SJSA1 (cell line): ENCODE measurements at regions not wholly inside any gene's neighbourhood (a gene's known extent, or its start where the extent isn't known, plus 50 kb on each side); places are given as distances from the start of the nearest gene placed in this dataset.
"Not testable (repeated sequence)": the region's sequence is repeated elsewhere in the genome, so short reads cannot be mapped to it uniquely, and the experiment has no call there.

Source experiments
- DNase-seq, 2 experiments: peaks; one replicate each; pipeline ENCODE4 v3.0.0-alpha.2; 2015 to 2020; ENCODE audit warnings: low spot score in 2 of 2, low read depth in 1 of 2
- H3K27ac ChIP-seq: fragments of 250-450 bp; sonication (Bioruptor Pico); 2 replicates; pipeline ENCODE4 v1.5.1; 2020; ENCODE audit warnings: mild to moderate bottlenecking, moderate library complexity
- H3K27me3 ChIP-seq: fragments of 250-450 bp; sonication (Bioruptor Pico); replicated peaks from 2 replicates; pipeline ENCODE4 v1.5.1; 2020; ENCODE audit warnings: mild to moderate bottlenecking, moderate library complexity
- H3K36me3 ChIP-seq: fragments of 250-450 bp; sonication (Bioruptor Pico); 2 replicates; pipeline ENCODE4 v1.5.1; 2020; ENCODE audit warnings: mild to moderate bottlenecking
- H3K4me1 ChIP-seq: fragments of 250-450 bp; sonication (Bioruptor Pico); replicated peaks from 2 replicates; pipeline ENCODE4 v1.6.1; 2021; ENCODE audit warnings: mild to moderate bottlenecking
- H3K4me3 ChIP-seq: fragments of 250-450 bp; sonication (Bioruptor Pico); 2 replicates; pipeline ENCODE4 v1.5.1; 2020; ENCODE audit warnings: mild to moderate bottlenecking
- H3K9me3 ChIP-seq: fragments of 250-450 bp; sonication (Bioruptor Pico); replicated peaks from 2 replicates; pipeline ENCODE4 v1.5.1; 2020; ENCODE audit warnings: mild to moderate bottlenecking

GRCh38 chr17:22356603-22357002, 664.3 kb downstream of the KCNJ18 start:
- not testable (repeated sequence) for H3K27me3 ChIP-seq, H3K4me1 ChIP-seq, H3K36me3 ChIP-seq, DNase-seq, H3K27ac ChIP-seq, H3K4me3 ChIP-seq, H3K9me3 ChIP-seq

- not testable (repeated sequence) for H3K27ac ChIP-seq, H3K27me3 ChIP-seq, DNase-seq
These were observed 678.7 kb downstream of the KCNJ18 start for GRCh38 chr17:22370988-22371387.

GRCh38 chr17:22373911-22374310, 681.6 kb downstream of the KCNJ18 start:
- Histone ChIP-seq H3K4me1 (no peaks in the 10 kb centered on the region), H3K27ac (no peak overlapping the region), H3K9me3 (no peaks in the 10 kb centered on the region), H3K27me3 (no peaks in the 10 kb centered on the region), H3K4me3 (no peak overlapping the region), H3K36me3 (no peaks in the 10 kb centered on the region)
- DNase-seq: no peak

More at GRCh38 chr17:22370988-22371387, 678.7 kb downstream of the KCNJ18 start:
- H3K4me1 ChIP-seq, H3K36me3 ChIP-seq, H3K9me3 ChIP-seq, H3K4me3 ChIP-seq: not testable (repeated sequence)

- H3K36me3 ChIP-seq: no peaks in the 10 kb centered on the region
- H3K27me3 ChIP-seq: no peaks in the 10 kb centered on the region
- H3K4me3 ChIP-seq: no peak overlapping the region
- DNase-seq: no peak
- H3K27ac ChIP-seq: no peak overlapping the region
- H3K4me1 ChIP-seq: no peaks in the 10 kb centered on the region
- H3K9me3 ChIP-seq: no peaks in the 10 kb centered on the region
These were observed 682.4 kb downstream of the KCNJ18 start for GRCh38 chr17:22374741-22375140.

- not testable (repeated sequence) for H3K4me3 ChIP-seq, DNase-seq, H3K9me3 ChIP-seq, H3K4me1 ChIP-seq, H3K27ac ChIP-seq, H3K36me3 ChIP-seq, H3K27me3 ChIP-seq
These were observed 684.4 kb downstream of the KCNJ18 start for GRCh38 chr17:22376747-22377146.

- not testable (repeated sequence) for H3K27me3 ChIP-seq, H3K9me3 ChIP-seq, H3K4me1 ChIP-seq, H3K27ac ChIP-seq, H3K4me3 ChIP-seq, H3K36me3 ChIP-seq, DNase-seq
These were observed 686.4 kb downstream of the KCNJ18 start for GRCh38 chr17:22378748-22379147.

GRCh38 chr17:22381589-22381988, 689.3 kb downstream of the KCNJ18 start:
- not testable (repeated sequence) for H3K27me3 ChIP-seq, H3K4me1 ChIP-seq, H3K36me3 ChIP-seq, H3K4me3 ChIP-seq, DNase-seq, H3K9me3 ChIP-seq, H3K27ac ChIP-seq

GRCh38 chr17:22383772-22384460, 691.6 kb downstream of the KCNJ18 start:
- not testable (repeated sequence) for H3K4me1 ChIP-seq, H3K27ac ChIP-seq, H3K9me3 ChIP-seq, DNase-seq, H3K27me3 ChIP-seq, H3K4me3 ChIP-seq, H3K36me3 ChIP-seq

- H3K36me3 ChIP-seq, H3K4me3 ChIP-seq, H3K27ac ChIP-seq, H3K4me1 ChIP-seq, H3K9me3 ChIP-seq, DNase-seq, H3K27me3 ChIP-seq: not testable (repeated sequence)
These were observed 692.1 kb downstream of the KCNJ18 start for GRCh38 chr17:22384461-22384800.

GRCh38 chr17:22398446-22398845, 706.1 kb downstream of the KCNJ18 start:
- not testable (repeated sequence) for H3K9me3 ChIP-seq, H3K36me3 ChIP-seq, H3K4me3 ChIP-seq, H3K27ac ChIP-seq, DNase-seq, H3K27me3 ChIP-seq, H3K4me1 ChIP-seq

- DNase-seq, H3K27ac ChIP-seq, H3K36me3 ChIP-seq, H3K4me3 ChIP-seq, H3K4me1 ChIP-seq, H3K27me3 ChIP-seq, H3K9me3 ChIP-seq: not testable (repeated sequence)
These were observed 706.7 kb downstream of the KCNJ18 start for GRCh38 chr17:22399037-22399436.

GRCh38 chr17:22405080-22405479, 712.8 kb downstream of the KCNJ18 start:
- not testable (repeated sequence) for H3K27me3 ChIP-seq, H3K4me1 ChIP-seq, DNase-seq, H3K9me3 ChIP-seq, H3K36me3 ChIP-seq, H3K27ac ChIP-seq, H3K4me3 ChIP-seq

GRCh38 chr17:22409160-22409751, 716.9 kb downstream of the KCNJ18 start:
- H3K9me3 ChIP-seq: no peaks in the 10 kb centered on the region
- no peaks in the 10 kb centered on the region for H3K36me3 ChIP-seq
- no peak overlapping the region for H3K27ac ChIP-seq
- no peaks in the 10 kb centered on the region for H3K4me1 ChIP-seq
- H3K4me3 ChIP-seq: no peak overlapping the region
- no peaks in the 10 kb centered on the region for H3K27me3 ChIP-seq
- no peak for DNase-seq

- H3K9me3 ChIP-seq: no peaks in the 10 kb centered on the region
- H3K27me3 ChIP-seq: no peaks in the 10 kb centered on the region
- H3K36me3 ChIP-seq: no peaks in the 10 kb centered on the region
- H3K27ac ChIP-seq: no peak overlapping the region
- no peaks in the 10 kb centered on the region for H3K4me1 ChIP-seq
- no peak for DNase-seq
- H3K4me3 ChIP-seq: no peak overlapping the region
These were observed 717.8 kb downstream of the KCNJ18 start for GRCh38 chr17:22410136-22410535.

- no peaks in the 10 kb centered on the region for H3K36me3 ChIP-seq
- no peaks in the 10 kb centered on the region for H3K9me3 ChIP-seq
- no peak overlapping the region for H3K27ac ChIP-seq
- H3K4me1 ChIP-seq: no peaks in the 10 kb centered on the region
- no peak for DNase-seq
- no peak overlapping the region for H3K4me3 ChIP-seq
- no peaks in the 10 kb centered on the region for H3K27me3 ChIP-seq
These were observed 719.0 kb downstream of the KCNJ18 start for GRCh38 chr17:22411185-22411784.
